Panc1 (cell line): ENCODE measurements at regions not wholly inside any gene's neighbourhood (a gene's known extent, or its start where the extent isn't known, plus 50 kb on each side); places are given as distances from the start of the nearest gene placed in this dataset.

Source experiments
- ATAC-seq: fragments of 200-7000 bp; cut with Tn5 transposase; 2 replicates; pipeline ENCODE4 v1.9.1; 2020; ENCODE audit warnings: mild to moderate bottlenecking, moderate library complexity
- BruUV-seq: library from RNA; stranded (reverse); fragments of 400-500 nt; replicated peaks from 2 replicates; lab custom pipeline; 2021; lab: Mats Ljungman, UMichigan
- CTCF ChIA-PET: fragments of 300-600 bp; sonication (Branson Sonifier 250); formaldehyde crosslinking; loops from one replicate; lab custom pipeline; 2022; ENCODE audit warnings: antibody characterized with exemption; lab: Charles Lee
- POLR2A ChIA-PET: fragments of 300-600 bp; sonication (Branson Sonifier 250); formaldehyde crosslinking; loops from one replicate; lab custom pipeline; 2022; ENCODE audit warnings: antibody characterized with exemption; lab: Charles Lee
- DNase-seq: peaks from one replicate; pipeline ENCODE4 v3.0.0-alpha.2; 2010; ENCODE audit warnings: low read depth, low spot score
- H3K27ac ChIP-seq: 2 replicates; pipeline ENCODE4 v1.5.1; 2011; ENCODE audit warnings: mild to moderate bottlenecking, low read length, inconsistent platforms
- H3K27me3 ChIP-seq: fragments of 200-500 bp; sonication (Bioruptor generic); 2 replicates; pipeline ENCODE4 v1.6.0; 2014; ENCODE audit warnings: low read length, inconsistent platforms; ENCODE audit not compliant: control insufficient read depth, insufficient read depth
- H3K36me3 ChIP-seq: fragments of 200-500 bp; sonication (Bioruptor generic); 2 replicates; pipeline ENCODE4 v1.5.1; 2014; ENCODE audit warnings: inconsistent platforms, mild to moderate bottlenecking, low read length, moderate library complexity; ENCODE audit not compliant: control insufficient read depth, insufficient read depth
- H3K4me1 ChIP-seq: 2 replicates; pipeline ENCODE4 v1.5.1; 2011; ENCODE audit warnings: inconsistent platforms, mild to moderate bottlenecking, low read length, moderate library complexity; ENCODE audit not compliant: control insufficient read depth, insufficient read depth
- H3K4me3 ChIP-seq, 2 experiments: 2 replicates each; pipeline ENCODE4 v1.5.1; 2011 to 2012; ENCODE audit warnings: low read depth in 2 of 2, low read length in 2 of 2, mild to moderate bottlenecking in 2 of 2, inconsistent platforms in 1 of 2, moderate library complexity in 1 of 2
- H3K9me3 ChIP-seq: fragments of 200-500 bp; sonication (Bioruptor generic); 2 replicates; pipeline ENCODE4 v1.5.1; 2014; ENCODE audit warnings: low read depth, mild to moderate bottlenecking, inconsistent platforms, low read length, moderate library complexity; ENCODE audit not compliant: control insufficient read depth, insufficient read depth
- CTCF ChIP-seq: fragments of 450-650 bp; IDR thresholded peaks from 2 replicates; pipeline ENCODE4 v1.5.1; 2017; ENCODE audit warnings: mild to moderate bottlenecking
- REST ChIP-seq, 2 experiments: IDR thresholded peaks; 2 replicates each; pipeline ENCODE4 v1.6.1; 2011 to 2012; ENCODE audit warnings: low read depth in 2 of 2, control low read depth in 1 of 2, low read length in 1 of 2, mild to moderate bottlenecking in 1 of 2, moderate library complexity in 1 of 2; ENCODE audit not compliant: insufficient read depth in 1 of 2
- SIN3A ChIP-seq: IDR thresholded peaks from 2 replicates; pipeline ENCODE4 v1.6.1; 2012; ENCODE audit warnings: low read depth, mild to moderate bottlenecking, low read length, moderate library complexity, borderline replicate concordance; ENCODE audit not compliant: insufficient read depth
- TCF7L2 ChIP-seq: IDR thresholded peaks from 2 replicates; pipeline ENCODE4 v1.6.1; 2011; ENCODE audit warnings: mild to moderate bottlenecking, low read depth, low read length, inconsistent platforms
- in situ Hi-C: cut with HindIII; loops from 2 replicates; pipeline ENCODE4 v1.10.0; 2016; ENCODE audit warnings: low sequenced_read_pairs, low pct_unique_long_range_greater_than_20kb
- intact Hi-C: fragments of 100-400 bp; cut with micrococcal nuclease; formaldehyde crosslinking; loops from one replicate; pipeline ENCODE4 v1.10.0; 2022; ENCODE audit not compliant: unreplicated experiment

- in situ Hi-C loops, result no loop called here
- DNase-seq (no peak), ATAC-seq (no peak)
- ChIA-PET CTCF (no interaction called here), POLR2A (no interaction called here)
- intact Hi-C loops, result no loop called here
- H3K36me3 ChIP-seq, result no peaks in the 10 kb centered on the region
- H3K27me3 ChIP-seq, result no peaks in the 10 kb centered on the region
- no peaks in the 10 kb centered on the region for H3K4me1 ChIP-seq
- no peak overlapping the region for H3K4me3 ChIP-seq
- TF ChIP-seq SIN3A (no peak), REST (IDR thresholded peaks at IDR 0.05; ENCODE audit: insufficient read depth in 1 of 2, low read depth in 2 of 2, low read length in 1 of 2) (no peak), TCF7L2 (no peak), CTCF (no peak)
- BruUV-seq, result no TSS peak
- H3K9me3 ChIP-seq, result no peaks in the 10 kb centered on the region
- no peak overlapping the region for H3K27ac ChIP-seq
Measured at GRCh38 chr7:115728518-115728917, 302.0 kb downstream of the TFEC start.

- no peaks in the 10 kb centered on the region for H3K9me3 ChIP-seq
- ChIA-PET CTCF (no interaction called here), POLR2A (no interaction called here)
- ATAC-seq (no peak), DNase-seq (no peak)
- intact Hi-C loops, result no loop called here
- no peak overlapping the region for H3K4me3 ChIP-seq
- no peaks in the 10 kb centered on the region for H3K4me1 ChIP-seq
- H3K36me3 ChIP-seq, result no peaks in the 10 kb centered on the region
- BruUV-seq, result no TSS peak
- TF ChIP-seq CTCF, result no peak
- no peak overlapping the region for H3K27ac ChIP-seq
- no peaks in the 10 kb centered on the region; the same call in 1 of the 2 replicates for H3K27me3 ChIP-seq
- in situ Hi-C loops, result no loop called here
Measured at GRCh38 chr7:115724400-115725056, 306.0 kb downstream of the TFEC start.
